GM23338 (cell line): ENCODE measurements at regions not wholly inside any gene's neighbourhood (a gene's known extent, or its start where the extent isn't known, plus 50 kb on each side); places are given as distances from the start of the nearest gene placed in this dataset.
A peak's percentile ranks its signal among the peaks of the same experiment; 100 is the strongest.

ENCODE experiments used
- ATAC-seq: fragments of 200-7000 bp; cut with Tn5 transposase; 3 replicates; pipeline ENCODE4 v1.9.1; 2020
- DNase-seq: peaks from one replicate; pipeline ENCODE4 v3.0.0-alpha.2; 2015; ENCODE audit warnings: low spot score
- H2AFZ ChIP-seq: fragments of 200-600 bp; sonication (generic); 2 replicates; pipeline ENCODE4 v1.8.0; 2016; ENCODE audit warnings: antibody characterized with exemption, mild to moderate bottlenecking, moderate library complexity
- H3F3A ChIP-seq: fragments of 200-600 bp; sonication (generic); replicated peaks from 2 replicates; pipeline ENCODE4 v1.8.0; 2017; ENCODE audit warnings: antibody characterized with exemption, mixed run types, low read depth
- H3K27ac ChIP-seq: fragments of 200-600 bp; sonication (generic); 2 replicates; pipeline ENCODE4 v1.6.1; 2016; ENCODE audit warnings: low read depth
- H3K27me3 ChIP-seq: fragments of 200-600 bp; sonication (generic); 2 replicates; pipeline ENCODE4 v1.8.0; 2016; ENCODE audit warnings: mild to moderate bottlenecking, mixed run types, moderate library complexity; ENCODE audit not compliant: insufficient read depth
- H3K36me3 ChIP-seq: fragments of 200-600 bp; sonication (generic); 2 replicates; pipeline ENCODE4 v1.8.0; 2016; ENCODE audit warnings: mild to moderate bottlenecking; ENCODE audit not compliant: insufficient read depth
- H3K4me1 ChIP-seq: fragments of 200-600 bp; sonication (generic); 2 replicates; pipeline ENCODE4 v1.8.0; 2016; ENCODE audit warnings: mild to moderate bottlenecking, moderate library complexity; ENCODE audit not compliant: insufficient read depth
- H3K4me2 ChIP-seq: fragments of 200-600 bp; sonication (generic); 2 replicates; pipeline ENCODE4 v1.7.1; 2017; ENCODE audit warnings: mixed run types
- H3K4me3 ChIP-seq: fragments of 200-600 bp; sonication (generic); 2 replicates; pipeline ENCODE4 v1.6.1; 2016; ENCODE audit warnings: mixed run types
- H3K79me2 ChIP-seq: fragments of 200-600 bp; sonication (generic); replicated peaks from 2 replicates; pipeline ENCODE4 v1.8.0; 2017; ENCODE audit warnings: mild to moderate bottlenecking; ENCODE audit not compliant: insufficient read depth
- H3K9me2 ChIP-seq: fragments of 200-600 bp; sonication (generic); 2 replicates; pipeline ENCODE4 v1.8.0; 2017; ENCODE audit not compliant: insufficient read depth
- H4K20me1 ChIP-seq: fragments of 200-600 bp; sonication (generic); replicated peaks from 2 replicates; pipeline ENCODE4 v1.8.0; 2017; ENCODE audit warnings: mild to moderate bottlenecking; ENCODE audit not compliant: insufficient read depth
- H3K27ac Mint-ChIP-seq: 2 replicates; pipeline ENCODE4 v1.8.0; 2020; ENCODE audit warnings: inconsistent platforms, mild to moderate bottlenecking, moderate library complexity, mixed read lengths
- H3K27me3 Mint-ChIP-seq: 3 replicates; pipeline ENCODE4 v1.8.0; 2022; ENCODE audit warnings: low read depth, mild to moderate bottlenecking, moderate library complexity, mixed read lengths, inconsistent platforms; ENCODE audit not compliant: insufficient read depth, poor library complexity
- H3K36me3 Mint-ChIP-seq: 3 replicates; pipeline ENCODE4 v1.8.0; 2021; ENCODE audit warnings: low read depth, mild to moderate bottlenecking, inconsistent platforms, moderate library complexity, mixed read lengths
- H3K4me1 Mint-ChIP-seq: 3 replicates; pipeline ENCODE4 v1.8.0; 2020; ENCODE audit warnings: mild to moderate bottlenecking, inconsistent platforms, mixed read lengths
- H3K4me3 Mint-ChIP-seq: 3 replicates; pipeline ENCODE4 v1.8.0; 2021; ENCODE audit warnings: moderate library complexity, mild to moderate bottlenecking, inconsistent platforms, mixed read lengths
- H3K9me3 Mint-ChIP-seq: 3 replicates; pipeline ENCODE4 v1.8.0; 2020; ENCODE audit warnings: moderate library complexity, mild to moderate bottlenecking, inconsistent platforms, mixed read lengths
- CREB1 ChIP-seq: fragments of 250-450 bp; sonication (Bioruptor Pico); IDR thresholded peaks from 2 replicates; pipeline ENCODE4 v1.5.0; 2020; ENCODE audit warnings: low read depth, mild to moderate bottlenecking, moderate library complexity
- CTCF ChIP-seq, 2 experiments: fragments of 200-600 bp in 1 of 2; sonication (generic) in 1 of 2; conservative IDR thresholded peaks; 2 replicates each; pipeline versions ENCODE4 v1.5.1 to v1.6.1; 2016 to 2017; ENCODE audit warnings: antibody characterized with exemption in 2 of 2, low read depth in 2 of 2, mild to moderate bottlenecking in 2 of 2, moderate library complexity in 1 of 2
- ETS1 ChIP-seq: IDR thresholded peaks from 2 replicates; pipeline ENCODE4 v1.6.1; 2016; ENCODE audit warnings: antibody characterized with exemption
- EZH2 ChIP-seq: fragments of 200-600 bp; sonication (generic); IDR thresholded peaks from one replicate; pipeline ENCODE4 v1.8.0; 2017; ENCODE audit warnings: antibody characterized with exemption, mild to moderate bottlenecking, low read depth; ENCODE audit not compliant: unreplicated experiment
- JUNB ChIP-seq: IDR thresholded peaks from one replicate; pipeline ENCODE4 v1.6.1; 2016; ENCODE audit warnings: antibody characterized with exemption; ENCODE audit not compliant: unreplicated experiment
- REST ChIP-seq: IDR thresholded peaks from one replicate; pipeline ENCODE4 v1.6.1; 2018; ENCODE audit warnings: antibody characterized with exemption; ENCODE audit not compliant: unreplicated experiment
- STAT1 ChIP-seq: IDR thresholded peaks from one replicate; pipeline ENCODE4 v1.6.1; 2016; ENCODE audit warnings: antibody characterized with exemption; ENCODE audit not compliant: unreplicated experiment
- ZNF331 ChIP-seq: fragments of 250-450 bp; sonication (Bioruptor Pico); IDR thresholded peaks from 2 replicates; pipeline ENCODE4 v1.5.0; 2020; ENCODE audit warnings: low read depth, mild to moderate bottlenecking, moderate library complexity

GRCh38 chr10:125484035-125484732, 198.8 kb downstream of the TEX36 start:
- no peaks in the 10 kb centered on the region for H3F3A ChIP-seq
- H2AFZ ChIP-seq: no peak overlapping the region
- ATAC-seq: no peak
- no peaks in the 10 kb centered on the region for H4K20me1 ChIP-seq
- H3K4me1 ChIP-seq: peaks cover 16% of the 10 kb centered on the region; the same call in 1 of the 2 replicates
- H3K9me3 Mint-ChIP-seq: no peaks in the 10 kb centered on the region
- no peaks in the 10 kb centered on the region for H3K79me2 ChIP-seq
- H3K4me1 Mint-ChIP-seq: peaks cover 25% of the 10 kb centered on the region
- no peaks in the 10 kb centered on the region for H3K36me3 ChIP-seq
- H3K9me2 ChIP-seq: no peaks in the 10 kb centered on the region
- no peaks in the 10 kb centered on the region for H3K27me3 Mint-ChIP-seq
- H3K4me3 ChIP-seq: no peak overlapping the region
- TF ChIP-seq ZNF331: no peak
- TF ChIP-seq ETS1: no peak
- TF ChIP-seq CTCF (conservative IDR thresholded peaks at IDR 0.05; ENCODE audit: low read depth in 2 of 2): no peak
- TF ChIP-seq REST: no peak
- no peak for TF ChIP-seq CREB1 (CRISPR knock-in tag)
- TF ChIP-seq EZH2: no peak
- no peak for DNase-seq
- H3K27ac ChIP-seq: no peak overlapping the region
- H3K27ac Mint-ChIP-seq: no peak overlapping the region
- H3K4me2 ChIP-seq: no peak overlapping the region
- H3K27me3 ChIP-seq: no peaks in the 10 kb centered on the region
- H3K4me3 Mint-ChIP-seq: no peak overlapping the region
- H3K36me3 Mint-ChIP-seq: no peaks in the 10 kb centered on the region

GRCh38 chr10:125482637-125483036, 200.3 kb downstream of the TEX36 start:
- H3K27me3 Mint-ChIP-seq: no peaks in the 10 kb centered on the region
- Histone ChIP-seq H3K4me3 (no peak overlapping the region), H2AFZ (peak overlapping the region; percentile 63), H3K36me3 (no peaks in the 10 kb centered on the region), H3K27ac (no peak overlapping the region), H4K20me1 (no peaks in the 10 kb centered on the region), H3K4me1 (peaks cover 16% of the 10 kb centered on the region; the same call in 1 of the 2 replicates), H3K79me2 (no peaks in the 10 kb centered on the region), H3F3A (no peaks in the 10 kb centered on the region), H3K9me2 (no peaks in the 10 kb centered on the region), H3K27me3 (no peaks in the 10 kb centered on the region), H3K4me2 (0 out of 2 replicates have a peak overlapping the region, but pooled peaks have one; percentile 8)
- H3K9me3 Mint-ChIP-seq: no peaks in the 10 kb centered on the region
- peaks cover 25% of the 10 kb centered on the region for H3K4me1 Mint-ChIP-seq
- ATAC-seq (peak; percentile 75), DNase-seq (peak; percentile 43)
- H3K36me3 Mint-ChIP-seq: no peaks in the 10 kb centered on the region
- H3K27ac Mint-ChIP-seq: peak overlapping the region; percentile 49
- H3K4me3 Mint-ChIP-seq: no peak overlapping the region
- no peak for TF ChIP-seq ZNF331
- TF ChIP-seq JUNB: no peak
- TF ChIP-seq STAT1: no peak
- no peak for TF ChIP-seq EZH2
